ENCODE measurements at regions not wholly inside any gene's neighbourhood (a gene's known extent, or its start where the extent isn't known, plus 50 kb on each side); places are given as distances from the start of the nearest gene placed in this dataset.
"Not testable (repeated sequence)": the region's sequence is repeated elsewhere in the genome, so short reads cannot be mapped to it uniquely, and the experiment has no call there.

- H3K27me3 ChIP-seq (replicated peaks); in situ Hi-C loops (cut with HindIII; ENCODE audit: low pct_ligation_motif_present, low sequenced_read_pairs); H3K27ac ChIP-seq; H3K4me3 ChIP-seq (ENCODE audit: low read depth, low read length); DNase-seq; H3K36me3 ChIP-seq (replicated peaks): not testable (repeated sequence)
These were observed 347.4 kb downstream of the MAGEE1 start for GRCh38 chrX:76774912-76775311.

- in situ Hi-C loops (cut with HindIII; ENCODE audit: low pct_ligation_motif_present, low sequenced_read_pairs): no loop called here
- Histone ChIP-seq H3K27ac (no peak overlapping the region), H3K27me3 (replicated peaks) (no peaks in the 10 kb centered on the region), H3K36me3 (replicated peaks) (no peaks in the 10 kb centered on the region), H3K4me3 (ENCODE audit: low read depth, low read length) (no peak overlapping the region)
- DNase-seq: no peak
- no peak for TF ChIP-seq CTCF (IDR thresholded peaks at IDR 0.05; ENCODE audit: low read depth, low read length, missing control alignments)
These were observed 368.8 kb downstream of the MAGEE1 start for GRCh38 chrX:76796311-76796710.

GRCh38 chrX:76802708-76803107 is 375.2 kb downstream of the MAGEE1 start:
- H3K36me3 ChIP-seq (replicated peaks): no peaks in the 10 kb centered on the region
- no peak for TF ChIP-seq CTCF (IDR thresholded peaks at IDR 0.05; ENCODE audit: low read depth, low read length, missing control alignments)
- H3K27me3 ChIP-seq (replicated peaks): no peaks in the 10 kb centered on the region
- no peak overlapping the region for H3K27ac ChIP-seq
- no peak overlapping the region for H3K4me3 ChIP-seq (ENCODE audit: low read depth, low read length)
- in situ Hi-C loops (cut with HindIII; ENCODE audit: low pct_ligation_motif_present, low sequenced_read_pairs): no loop called here
- DNase-seq: peak; percentile 0

GRCh38 chrX:76815754-76816153 is 388.2 kb downstream of the MAGEE1 start:
- no peaks in the 10 kb centered on the region for H3K27me3 ChIP-seq (replicated peaks)
- H3K27ac ChIP-seq: no peak overlapping the region
- in situ Hi-C loops (cut with HindIII; ENCODE audit: low pct_ligation_motif_present, low sequenced_read_pairs): no loop called here
- no peaks in the 10 kb centered on the region for H3K36me3 ChIP-seq (replicated peaks)
- TF ChIP-seq CTCF (IDR thresholded peaks at IDR 0.05; ENCODE audit: low read depth, low read length, missing control alignments): no peak
- no peak overlapping the region for H3K4me3 ChIP-seq (ENCODE audit: low read depth, low read length)
- no peak for DNase-seq

GRCh38 chrX:76817279-76817678 is 389.8 kb downstream of the MAGEE1 start:
- H3K27me3 ChIP-seq (replicated peaks); DNase-seq; H3K27ac ChIP-seq; H3K36me3 ChIP-seq (replicated peaks); in situ Hi-C loops (cut with HindIII; ENCODE audit: low pct_ligation_motif_present, low sequenced_read_pairs); H3K4me3 ChIP-seq (ENCODE audit: low read depth, low read length): not testable (repeated sequence)

GRCh38 chrX:76821276-76821675 is 393.8 kb downstream of the MAGEE1 start:
- in situ Hi-C loops (cut with HindIII; ENCODE audit: low pct_ligation_motif_present, low sequenced_read_pairs): no loop called here
- no peak for DNase-seq
- Histone ChIP-seq H3K4me3 (ENCODE audit: low read depth, low read length) (no peak overlapping the region), H3K27ac (no peak overlapping the region), H3K27me3 (replicated peaks) (no peaks in the 10 kb centered on the region), H3K36me3 (replicated peaks) (no peaks in the 10 kb centered on the region)
- no peak for TF ChIP-seq CTCF (IDR thresholded peaks at IDR 0.05; ENCODE audit: low read depth, low read length, missing control alignments)

GRCh38 chrX:76827672-76828071 is 400.2 kb downstream of the MAGEE1 start:
- no peak overlapping the region for H3K27ac ChIP-seq
- no peaks in the 10 kb centered on the region for H3K36me3 ChIP-seq (replicated peaks)
- no peaks in the 10 kb centered on the region for H3K27me3 ChIP-seq (replicated peaks)
- H3K4me3 ChIP-seq (ENCODE audit: low read depth, low read length): no peak overlapping the region
- in situ Hi-C loops (cut with HindIII; ENCODE audit: low pct_ligation_motif_present, low sequenced_read_pairs): no loop called here
- DNase-seq: no peak
- no peak for TF ChIP-seq CTCF (IDR thresholded peaks at IDR 0.05; ENCODE audit: low read depth, low read length, missing control alignments)

- H3K36me3 ChIP-seq (replicated peaks); DNase-seq; in situ Hi-C loops (cut with HindIII; ENCODE audit: low pct_ligation_motif_present, low sequenced_read_pairs); H3K4me3 ChIP-seq (ENCODE audit: low read depth, low read length); H3K27me3 ChIP-seq (replicated peaks); H3K27ac ChIP-seq: not testable (repeated sequence)
These were observed 413.4 kb downstream of the MAGEE1 start for GRCh38 chrX:76840902-76841301.
